ENCODE measurements at regions not wholly inside any gene's neighbourhood (a gene's known extent, or its start where the extent isn't known, plus 50 kb on each side); places are given as distances from the start of the nearest gene placed in this dataset.
A peak's percentile ranks its signal among the peaks of the same experiment; 100 is the strongest.
"Not testable (repeated sequence)": the region's sequence is repeated elsewhere in the genome, so short reads cannot be mapped to it uniquely, and the experiment has no call there.

DNA sequence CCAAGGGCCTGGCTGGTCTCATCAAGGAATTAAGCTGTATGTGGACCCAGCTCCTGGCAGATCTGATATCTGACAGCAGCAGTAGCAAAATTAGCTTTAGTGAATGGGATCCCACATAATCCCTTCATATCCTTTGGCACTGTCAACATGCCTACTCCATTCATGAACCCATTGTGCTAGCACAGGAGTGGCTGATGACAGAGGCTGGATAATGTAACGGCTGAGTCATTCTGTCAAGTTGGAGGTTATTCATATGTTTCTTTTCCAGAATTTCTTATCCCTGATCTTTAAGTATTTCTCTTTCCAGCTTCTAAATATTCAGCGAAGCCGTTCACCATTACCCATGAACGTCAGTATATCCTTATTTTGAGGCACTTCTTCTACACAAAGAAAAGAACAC is 84.3 kb downstream of the EXTL2 start:
- FAIRE-seq = no peak
- DNase-seq (ENCODE audit: insufficient read length, low spot score) = no peak
- TF ChIP-seq POU2F2 (IDR thresholded peaks at IDR 0.05; ENCODE audit: low read depth, low read length) (no peak), SPI1 (IDR thresholded peaks at IDR 0.05; ENCODE audit: low read depth, low read length) (no peak), TAF1 (IDR thresholded peaks at IDR 0.05; ENCODE audit: low read depth, low read length) (no peak), PAX5 (IDR thresholded peaks at IDR 0.05; ENCODE audit: insufficient read depth, low read length, severe bottlenecking) (no peak), POLR2AphosphoS5 (IDR thresholded peaks at IDR 0.05; ENCODE audit: low read depth, low read length) (no peak), POLR2A (IDR thresholded peaks at IDR 0.05; ENCODE audit: low read depth, low read length) (no peak)

DNA sequence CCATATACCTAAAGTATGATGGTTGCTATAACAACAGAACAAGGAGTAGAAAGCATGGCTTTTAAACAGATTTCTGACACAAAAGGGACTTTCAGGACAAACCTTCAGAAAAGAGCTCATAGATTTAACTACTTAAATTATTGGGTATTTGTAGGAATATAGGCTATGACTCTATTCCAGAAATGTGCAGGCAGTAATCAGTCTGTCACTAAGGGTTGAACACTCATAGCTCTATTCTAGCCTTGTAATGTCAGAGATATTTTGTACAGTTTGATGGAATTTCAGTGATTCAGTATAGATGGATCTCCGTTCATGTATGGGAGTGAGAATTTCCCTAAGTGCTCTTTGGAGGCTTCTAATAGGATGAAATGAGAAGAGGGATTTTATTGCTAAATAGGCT is 82.8 kb downstream of the EXTL2 start:
- TF ChIP-seq POLR2AphosphoS5 (IDR thresholded peaks at IDR 0.05; ENCODE audit: low read depth, low read length) (no peak), POU2F2 (IDR thresholded peaks at IDR 0.05; ENCODE audit: low read depth, low read length) (no peak), POLR2A (IDR thresholded peaks at IDR 0.05; ENCODE audit: low read depth, low read length) (no peak), PAX5 (IDR thresholded peaks at IDR 0.05; ENCODE audit: insufficient read depth, low read length, severe bottlenecking) (no peak), SPI1 (IDR thresholded peaks at IDR 0.05; ENCODE audit: low read depth, low read length) (no peak), TAF1 (IDR thresholded peaks at IDR 0.05; ENCODE audit: low read depth, low read length) (no peak)
- FAIRE-seq (no peak), DNase-seq (ENCODE audit: insufficient read length, low spot score) (no peak)

DNA sequence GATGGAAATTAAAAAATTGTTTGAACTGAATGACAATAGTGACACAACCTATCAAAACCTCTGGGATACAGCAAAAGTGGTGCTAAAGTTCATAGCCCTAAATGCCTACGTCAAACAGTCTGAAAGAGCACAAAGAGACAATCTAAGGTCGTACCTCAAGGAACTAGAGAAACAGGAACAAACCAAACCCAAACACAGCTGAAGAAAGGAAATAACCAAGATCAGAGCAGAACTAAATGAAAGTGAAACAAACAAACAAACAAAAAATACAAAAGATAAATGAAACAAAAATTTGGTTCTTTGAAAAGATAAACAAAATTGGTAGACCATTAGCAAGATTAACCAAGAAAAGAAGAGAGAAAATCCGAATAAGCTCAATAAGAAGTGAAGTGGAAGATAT is 79.7 kb downstream of the EXTL2 start:
- DNase-seq (ENCODE audit: insufficient read length, low spot score); FAIRE-seq: not testable (repeated sequence)

DNA sequence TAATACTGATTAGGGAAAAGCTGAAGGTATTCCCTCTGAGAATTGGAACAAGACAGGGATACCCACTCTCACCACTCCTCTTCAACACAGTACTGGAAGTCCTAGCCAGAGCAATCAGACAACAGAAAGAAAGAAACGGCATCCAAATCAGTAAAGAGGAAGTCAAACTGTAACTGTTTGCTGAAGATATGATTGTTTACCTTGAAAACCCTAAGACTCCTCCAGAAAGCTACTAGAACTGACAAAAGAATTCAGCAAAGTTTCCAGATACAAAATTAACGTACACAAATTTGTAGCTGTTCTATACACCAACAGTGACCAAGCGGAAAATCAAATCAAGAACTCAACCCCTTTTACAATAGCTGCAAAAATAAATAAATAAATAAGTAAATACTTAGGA is 78.6 kb downstream of the EXTL2 start:
- no peak for DNase-seq (ENCODE audit: insufficient read length, low spot score)
- no peak for FAIRE-seq
- TF ChIP-seq SPI1 (IDR thresholded peaks at IDR 0.05; ENCODE audit: low read depth, low read length) (0 out of 2 replicates have a peak, but pooled peaks have one; percentile 36), POLR2A (IDR thresholded peaks at IDR 0.05; ENCODE audit: low read depth, low read length) (no peak)

- DNase-seq (ENCODE audit: insufficient read length, low spot score); FAIRE-seq: not testable (repeated sequence)
These were observed 74.4 kb downstream of the EXTL2 start for GRCh38 chr1:100820195-100820594.

- DNase-seq (ENCODE audit: insufficient read length, low spot score); FAIRE-seq: not testable (repeated sequence)
These were observed 72.7 kb downstream of the EXTL2 start for GRCh38 chr1:100821919-100822318.
